Sigmoid colon (tissue), 4 donors: ENCODE measurements at regions not wholly inside any gene's neighbourhood (a gene's known extent, or its start where the extent isn't known, plus 50 kb on each side); places are given as distances from the start of the nearest gene placed in this dataset.

Experiments used
- CTCF ChIP-seq, 4 experiments: fragments of 450-650 bp in 3 of 4; fragments of 200-600 bp in 1 of 4; IDR thresholded peaks; one replicate each; pipeline ENCODE4 v1.5.1; 2016 to 2019; ENCODE audit warnings: antibody characterized with exemption in 4 of 4, mild to moderate bottlenecking in 3 of 4, moderate library complexity in 2 of 4
- EP300 ChIP-seq, 4 donors: sonication (generic); formaldehyde crosslinking; IDR thresholded peaks; one replicate each; pipeline ENCODE4 v1.6.1; 2017; ENCODE audit warnings: antibody characterized with exemption in 4 of 4
- POLR2A ChIP-seq, 2 donors: fragments of 450-650 bp; IDR thresholded peaks; one replicate each; pipeline ENCODE4 v1.6.1; 2016; ENCODE audit warnings: antibody characterized with exemption in 2 of 2, mild to moderate bottlenecking in 2 of 2, moderate library complexity in 2 of 2

- TF ChIP-seq POLR2A (IDR thresholded peaks at IDR 0.05) (no peak), CTCF (IDR thresholded peaks at IDR 0.05) (no peak), EP300 (IDR thresholded peaks at IDR 0.05) (no peak)
These were observed 907.0 kb downstream of the EPHA4 start for GRCh38 chr2:220665108-220665471.
